RWPE1 (cell line): ENCODE measurements at regions not wholly inside any gene's neighbourhood (a gene's known extent, or its start where the extent isn't known, plus 50 kb on each side); places are given as distances from the start of the nearest gene placed in this dataset.
"Not testable (repeated sequence)": the region's sequence is repeated elsewhere in the genome, so short reads cannot be mapped to it uniquely, and the experiment has no call there.

Experiments
- CTCF ChIA-PET: fragments of 350-600 bp; sonication (Branson Sonifier 250); formaldehyde crosslinking; extraction: SDS; loops from one replicate; lab custom pipeline; 2021; lab: Yijun Ruan, JAX
- POLR2A ChIA-PET: fragments of 400-600 bp; formaldehyde crosslinking; extraction: SDS; loops from one replicate; lab custom pipeline; 2020; ENCODE audit warnings: antibody characterized with exemption; ENCODE audit not compliant: low non-redundant PET; lab: Yijun Ruan, JAX
- DNase-seq: peaks from one replicate; pipeline ENCODE4 v3.0.0; 2012; ENCODE audit warnings: low spot score
- H3K27ac ChIP-seq: fragments of 450-650 bp; 2 replicates; pipeline ENCODE4 v1.5.1; 2017
- TF ChIP-seq, protein P1 (sequence below): fragments of 450-650 bp; conservative IDR thresholded peaks from 2 replicates; pipeline ENCODE4 v1.5.1; 2017; ENCODE audit warnings: low read depth, mild to moderate bottlenecking

DNA sequence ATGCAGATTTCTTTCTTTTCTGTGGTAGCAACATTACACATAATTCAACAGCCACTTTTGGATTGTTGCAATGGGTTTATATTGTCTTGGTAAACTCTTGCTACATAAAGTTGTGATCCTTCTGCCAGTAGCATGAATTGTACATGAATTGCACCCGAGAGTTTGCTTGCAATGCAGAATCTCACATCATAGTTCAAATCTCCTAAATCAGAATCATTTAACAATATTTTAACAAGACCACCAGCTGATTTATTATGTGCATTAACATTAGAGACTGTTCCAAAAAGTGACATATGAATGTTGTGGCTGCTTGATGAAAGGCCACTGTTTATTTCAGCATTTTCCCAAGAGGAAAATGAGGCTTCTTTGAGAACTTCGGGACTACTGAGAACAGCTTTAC is 1491.8 kb upstream of the NUDT12 start:
- CTCF ChIA-PET = no interaction called here
- no peak for DNase-seq
- no peak overlapping the region for H3K27ac ChIP-seq
- TF ChIP-seq, protein P1, sequence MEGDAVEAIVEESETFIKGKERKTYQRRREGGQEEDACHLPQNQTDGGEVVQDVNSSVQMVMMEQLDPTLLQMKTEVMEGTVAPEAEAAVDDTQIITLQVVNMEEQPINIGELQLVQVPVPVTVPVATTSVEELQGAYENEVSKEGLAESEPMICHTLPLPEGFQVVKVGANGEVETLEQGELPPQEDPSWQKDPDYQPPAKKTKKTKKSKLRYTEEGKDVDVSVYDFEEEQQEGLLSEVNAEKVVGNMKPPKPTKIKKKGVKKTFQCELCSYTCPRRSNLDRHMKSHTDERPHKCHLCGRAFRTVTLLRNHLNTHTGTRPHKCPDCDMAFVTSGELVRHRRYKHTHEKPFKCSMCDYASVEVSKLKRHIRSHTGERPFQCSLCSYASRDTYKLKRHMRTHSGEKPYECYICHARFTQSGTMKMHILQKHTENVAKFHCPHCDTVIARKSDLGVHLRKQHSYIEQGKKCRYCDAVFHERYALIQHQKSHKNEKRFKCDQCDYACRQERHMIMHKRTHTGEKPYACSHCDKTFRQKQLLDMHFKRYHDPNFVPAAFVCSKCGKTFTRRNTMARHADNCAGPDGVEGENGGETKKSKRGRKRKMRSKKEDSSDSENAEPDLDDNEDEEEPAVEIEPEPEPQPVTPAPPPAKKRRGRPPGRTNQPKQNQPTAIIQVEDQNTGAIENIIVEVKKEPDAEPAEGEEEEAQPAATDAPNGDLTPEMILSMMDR = no peak
- POLR2A ChIA-PET = no interaction called here

DNA sequence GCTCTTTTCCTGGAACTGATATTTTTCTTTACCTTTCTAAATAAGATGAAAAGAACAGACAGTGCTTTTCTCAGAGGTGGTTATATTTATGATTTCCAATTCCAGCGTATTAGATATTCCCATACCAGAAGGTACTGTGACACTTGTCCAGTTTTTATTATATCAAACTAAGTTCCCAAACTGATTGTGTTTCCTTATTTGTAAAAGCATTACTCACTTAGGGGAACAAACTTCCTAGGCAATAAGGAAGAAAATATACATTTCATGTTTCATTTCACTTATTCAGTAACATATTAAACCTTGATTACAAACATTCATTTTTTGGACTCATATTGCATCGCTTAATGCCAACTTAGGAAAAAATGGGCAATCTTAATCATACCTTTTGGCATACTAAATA is 1480.0 kb upstream of the NUDT12 start:
- DNase-seq = no peak
- ChIA-PET POLR2A (no interaction called here), CTCF (no interaction called here)
- TF ChIP-seq, protein P1 = no peak
- H3K27ac ChIP-seq = no peak overlapping the region

DNA sequence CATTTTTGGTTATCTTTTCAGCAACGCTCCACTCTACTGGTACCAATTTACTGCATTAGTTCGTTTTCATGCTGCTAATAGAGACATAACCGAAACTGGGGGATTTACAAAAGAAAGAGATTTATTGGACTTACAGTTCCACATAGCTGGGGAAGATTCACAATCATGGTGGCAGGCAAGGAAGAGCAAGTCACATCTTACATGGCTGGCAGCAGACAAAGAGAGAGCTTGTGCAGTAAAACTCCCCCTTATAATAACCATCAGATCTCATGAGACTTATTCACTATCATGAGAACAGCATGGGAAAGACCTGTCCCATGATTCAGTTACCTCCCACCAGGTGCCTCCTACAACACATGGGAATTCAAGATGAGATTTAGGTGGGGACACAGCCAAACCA is 1474.2 kb upstream of the NUDT12 start:
- CTCF ChIA-PET, DNase-seq: not testable (repeated sequence)

DNA sequence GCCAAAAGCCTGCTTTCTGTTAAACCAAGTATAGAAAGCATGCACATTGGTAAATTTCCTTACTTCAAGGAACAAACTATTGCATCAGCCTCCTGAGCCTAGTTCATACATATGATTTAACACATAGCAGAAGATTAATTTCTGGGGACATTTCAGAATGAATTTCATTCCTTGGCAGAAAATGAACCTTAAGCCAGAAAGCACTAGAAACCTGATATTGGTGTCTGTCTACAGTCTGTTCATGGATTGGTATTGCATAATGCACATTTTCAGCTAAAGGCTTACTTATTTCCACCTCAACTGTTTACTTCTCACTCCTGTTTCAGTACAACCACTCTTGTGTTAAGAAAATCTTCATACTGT is 1471.8 kb upstream of the NUDT12 start:
- CTCF ChIA-PET = no interaction called here
- POLR2A ChIA-PET = no interaction called here
- TF ChIP-seq, protein P1 = no peak
- no peak overlapping the region for H3K27ac ChIP-seq
- DNase-seq = no peak

More for the DNA sequence above, 1474.2 kb upstream of the NUDT12 start:
- POLR2A ChIA-PET, H3K27ac ChIP-seq: not testable (repeated sequence)

DNA sequence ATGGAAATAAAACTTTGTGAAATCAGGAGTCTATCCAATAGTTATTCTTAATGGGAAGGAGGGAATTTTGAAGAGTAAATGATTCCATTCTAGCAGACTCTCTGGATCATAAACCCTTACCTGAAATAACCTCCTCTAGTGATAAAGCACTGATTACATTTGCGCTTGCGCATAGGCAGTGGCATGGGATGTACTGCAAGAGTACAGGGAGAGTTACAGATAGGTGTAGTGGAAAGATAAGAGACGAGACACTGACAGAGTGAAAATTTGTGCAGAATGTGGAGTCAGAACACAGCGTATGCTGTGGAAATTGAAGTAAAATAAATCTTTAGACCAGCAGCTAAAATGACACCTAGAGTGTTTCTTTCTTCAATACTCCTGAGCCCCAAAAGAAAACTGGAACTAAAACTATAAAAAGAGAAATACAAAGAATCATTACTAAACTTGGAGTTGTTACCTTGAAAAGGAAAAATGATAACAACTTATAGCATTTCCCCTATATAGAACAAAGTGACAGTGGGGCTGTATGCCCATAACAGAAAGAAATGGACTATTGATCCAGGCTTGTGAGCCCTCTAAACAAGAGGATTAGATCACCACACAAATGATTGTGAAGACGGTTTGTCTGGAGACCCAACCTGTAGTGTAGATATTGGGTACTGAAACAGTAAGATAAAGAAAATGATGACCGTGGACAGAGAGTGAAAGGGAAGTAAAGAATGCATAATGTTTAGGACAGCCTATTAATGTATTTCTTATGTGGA is 1471.2 kb upstream of the NUDT12 start:
- CTCF ChIA-PET = no interaction called here
- H3K27ac ChIP-seq = no peak overlapping the region
- POLR2A ChIA-PET = no interaction called here
- TF ChIP-seq, protein P1 = no peak
- DNase-seq = no peak

DNA sequence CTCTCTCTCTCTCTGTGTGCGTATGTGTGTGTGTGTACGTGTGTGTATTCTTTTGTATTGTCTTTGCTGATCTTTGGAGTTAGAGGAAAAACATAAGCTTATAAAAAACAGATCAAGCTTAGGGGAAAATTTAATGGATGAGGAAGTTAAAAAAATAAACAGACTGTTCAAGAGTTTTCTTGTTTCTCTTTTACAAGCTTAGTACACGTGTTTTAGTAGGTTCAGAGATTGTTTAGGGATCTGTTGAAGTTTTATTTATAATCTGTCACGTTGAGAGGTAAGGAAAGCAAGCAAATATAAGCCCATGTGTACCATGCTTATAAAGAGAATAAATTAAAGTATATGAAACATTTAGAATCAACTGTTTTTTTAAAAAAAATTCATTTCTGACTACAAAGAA is 1470.3 kb upstream of the NUDT12 start:
- no peak for DNase-seq
- POLR2A ChIA-PET = no interaction called here
- CTCF ChIA-PET = interaction anchor here (0.6 kb wide), 1 partner anchor 1191 kb away, joined by 4 read pairs; no protein-coding TSS in a partner anchor
- no peak overlapping the region for H3K27ac ChIP-seq
- TF ChIP-seq, protein P1 = no peak

DNA sequence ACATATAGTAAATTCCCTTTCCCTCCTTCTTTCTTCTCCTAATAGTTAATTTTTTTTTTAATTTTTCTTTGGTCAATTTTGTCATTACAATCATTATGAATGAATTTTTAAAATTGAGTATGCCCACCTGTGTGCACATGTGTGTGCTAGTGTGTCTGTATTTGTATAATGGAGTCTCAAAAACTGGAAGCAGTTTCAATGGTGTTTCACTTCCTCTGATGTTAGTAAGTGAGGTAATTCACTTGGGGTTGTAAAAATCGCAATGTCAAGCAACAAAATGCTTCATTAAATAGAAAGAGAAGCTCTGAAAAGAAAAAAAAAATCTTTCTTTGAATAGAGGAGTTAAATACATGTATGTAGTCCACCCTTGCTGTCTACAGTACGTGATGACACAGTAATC is 1467.6 kb upstream of the NUDT12 start:
- DNase-seq = no peak
- no peak overlapping the region for H3K27ac ChIP-seq
- CTCF ChIA-PET = no interaction called here
- POLR2A ChIA-PET = no interaction called here
- TF ChIP-seq, protein P1 = no peak
